ENCODE measurements at regions not wholly inside any gene's neighbourhood (a gene's known extent, or its start where the extent isn't known, plus 50 kb on each side); places are given as distances from the start of the nearest gene placed in this dataset.

DNA sequence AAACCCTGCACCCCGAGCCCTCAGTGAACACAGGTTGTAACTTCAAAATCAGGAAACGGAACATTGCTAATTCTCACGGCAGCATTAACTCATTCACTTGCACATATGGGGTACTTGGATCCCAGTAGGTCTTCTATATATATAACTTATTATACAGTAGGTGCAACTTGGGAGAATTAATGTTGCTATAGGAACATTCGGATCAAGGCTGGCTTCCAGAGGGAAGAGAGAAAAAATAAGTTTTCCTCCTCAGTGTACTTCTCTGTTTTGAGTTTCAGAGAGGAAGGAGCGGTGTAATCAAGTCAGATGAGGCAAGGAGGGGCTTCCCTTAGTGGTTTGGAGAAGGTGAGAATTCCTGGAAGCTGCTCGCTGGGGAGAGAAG is 90.9 kb upstream of the ZNF507 start:
- ChIA-PET POLR2A (no interaction called here), CTCF (interaction anchor here (1.0 kb wide), 1 partner anchor 30 kb away, joined by 3 read pairs; no protein-coding TSS in a partner anchor)
- DNase-seq (ENCODE audit: low read depth, low spot score) = no peak
- no peak overlapping the region for H3K4me3 ChIP-seq (ENCODE audit: low read depth, low read length)
- TF ChIP-seq, protein P1, sequence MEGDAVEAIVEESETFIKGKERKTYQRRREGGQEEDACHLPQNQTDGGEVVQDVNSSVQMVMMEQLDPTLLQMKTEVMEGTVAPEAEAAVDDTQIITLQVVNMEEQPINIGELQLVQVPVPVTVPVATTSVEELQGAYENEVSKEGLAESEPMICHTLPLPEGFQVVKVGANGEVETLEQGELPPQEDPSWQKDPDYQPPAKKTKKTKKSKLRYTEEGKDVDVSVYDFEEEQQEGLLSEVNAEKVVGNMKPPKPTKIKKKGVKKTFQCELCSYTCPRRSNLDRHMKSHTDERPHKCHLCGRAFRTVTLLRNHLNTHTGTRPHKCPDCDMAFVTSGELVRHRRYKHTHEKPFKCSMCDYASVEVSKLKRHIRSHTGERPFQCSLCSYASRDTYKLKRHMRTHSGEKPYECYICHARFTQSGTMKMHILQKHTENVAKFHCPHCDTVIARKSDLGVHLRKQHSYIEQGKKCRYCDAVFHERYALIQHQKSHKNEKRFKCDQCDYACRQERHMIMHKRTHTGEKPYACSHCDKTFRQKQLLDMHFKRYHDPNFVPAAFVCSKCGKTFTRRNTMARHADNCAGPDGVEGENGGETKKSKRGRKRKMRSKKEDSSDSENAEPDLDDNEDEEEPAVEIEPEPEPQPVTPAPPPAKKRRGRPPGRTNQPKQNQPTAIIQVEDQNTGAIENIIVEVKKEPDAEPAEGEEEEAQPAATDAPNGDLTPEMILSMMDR (IDR thresholded peaks at IDR 0.05; ENCODE audit: insufficient read depth, low read length, missing control alignments) = no peak

DNA sequence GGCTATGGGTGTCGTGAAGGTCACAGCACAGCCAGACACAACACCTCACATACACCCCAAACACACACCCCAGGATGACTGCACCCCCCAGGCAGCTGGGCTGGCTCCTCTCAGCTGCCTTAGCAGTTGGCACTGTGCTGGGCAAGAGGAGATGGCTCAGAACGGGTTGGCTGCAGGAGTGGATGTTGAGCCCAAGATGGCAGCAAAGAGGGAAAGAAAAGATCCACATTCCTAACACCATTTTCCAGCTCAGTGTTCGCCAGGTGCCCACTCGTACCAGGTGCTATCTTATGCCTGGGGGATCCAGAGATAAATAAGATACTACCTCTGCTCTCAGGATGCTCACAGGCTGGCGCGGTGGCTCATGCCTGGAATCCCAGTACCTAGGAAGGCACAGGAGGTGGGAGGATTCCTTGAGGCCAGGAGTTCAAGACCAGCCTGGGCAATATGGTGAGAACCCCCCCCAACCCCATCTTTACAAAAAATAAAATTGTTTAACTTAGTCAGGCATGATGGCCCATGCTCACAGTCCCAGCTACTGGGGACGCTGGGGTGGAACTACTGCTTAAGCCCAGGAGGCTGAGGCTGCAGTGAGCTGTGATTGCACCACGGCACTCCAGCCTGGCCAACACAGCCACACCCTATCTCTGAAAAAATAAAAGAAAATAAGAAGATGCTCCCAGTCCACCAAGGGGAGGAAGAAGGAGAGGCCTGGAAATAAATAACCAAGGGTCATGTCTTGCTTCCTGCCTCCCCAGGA is 89.7 kb upstream of the ZNF507 start:
- DNase-seq (ENCODE audit: low read depth, low spot score) = no peak
- ChIA-PET CTCF (no interaction called here), POLR2A (no interaction called here)

DNA sequence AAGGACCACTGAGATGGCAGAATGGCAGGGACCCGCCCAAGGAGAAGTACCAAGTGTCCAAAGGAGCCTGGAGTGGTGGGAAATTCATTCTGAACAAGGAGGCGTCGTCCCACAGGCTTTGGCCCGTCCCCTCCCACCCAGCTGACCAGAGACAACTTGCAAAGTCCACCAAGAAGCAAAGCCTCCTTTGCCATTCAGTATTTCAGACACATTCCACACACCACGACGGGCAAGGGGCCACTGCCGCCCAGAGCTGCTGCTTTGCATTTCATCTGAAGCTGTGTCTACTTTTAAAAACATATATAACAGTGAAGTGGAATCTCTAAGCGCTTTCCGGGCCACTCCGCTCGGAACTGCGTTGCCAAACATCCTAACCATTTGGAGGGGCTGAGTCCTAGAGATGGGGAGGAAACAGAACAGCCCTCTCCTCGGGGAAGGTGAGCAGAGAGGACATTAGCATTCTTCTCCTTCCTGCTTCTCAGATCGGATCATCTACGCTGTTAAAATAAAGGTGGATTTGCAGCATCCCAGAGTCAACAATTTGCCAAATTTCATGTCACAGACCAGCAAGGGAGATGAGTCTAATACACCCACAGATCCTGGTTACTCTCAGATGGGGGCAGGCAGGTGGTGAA is 89.0 kb upstream of the ZNF507 start:
- ChIA-PET CTCF (no interaction called here), POLR2A (no interaction called here)
- TF ChIP-seq, protein P1 (IDR thresholded peaks at IDR 0.05; ENCODE audit: insufficient read depth, low read length, missing control alignments) = no peak

More for the DNA sequence above, 89.7 kb upstream of the ZNF507 start:
- TF ChIP-seq, protein P1 (IDR thresholded peaks at IDR 0.05; ENCODE audit: insufficient read depth, low read length, missing control alignments) = no peak
- no peak overlapping the region for H3K4me3 ChIP-seq (ENCODE audit: low read depth, low read length)

DNA sequence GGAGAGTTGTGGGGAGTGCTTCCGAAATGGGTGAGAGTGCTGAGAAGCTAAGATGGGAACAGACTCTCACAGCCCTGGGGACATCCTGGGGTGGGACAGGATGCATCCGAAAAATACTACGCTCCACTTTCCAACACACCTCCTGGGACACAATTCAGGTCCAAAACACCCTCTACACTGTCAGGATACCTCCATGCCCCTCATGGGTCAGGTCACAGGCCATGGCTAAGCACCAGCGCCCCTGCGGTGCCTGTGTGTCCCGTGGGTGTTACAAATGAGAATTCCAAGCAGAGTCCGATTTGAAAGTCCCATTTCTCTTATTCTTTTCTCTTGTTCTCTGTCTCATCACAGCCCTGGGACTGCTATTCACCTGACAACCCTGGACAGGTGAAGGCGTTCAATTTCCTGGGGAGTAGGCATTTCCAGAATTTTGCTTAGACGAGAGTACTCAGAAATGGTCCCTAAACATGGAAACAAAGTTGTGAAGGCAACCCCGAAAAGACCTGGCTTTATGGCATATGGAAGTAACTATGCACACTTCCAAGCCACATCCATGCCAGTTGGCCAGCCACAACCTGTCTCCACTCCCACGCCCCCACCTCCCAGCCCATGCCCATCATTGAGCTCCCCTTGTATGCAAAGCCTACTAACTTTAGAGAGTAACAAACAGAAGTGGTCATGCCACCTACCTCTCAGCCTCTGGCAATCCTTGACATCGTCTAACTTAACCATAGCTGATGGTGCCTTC is 87.9 kb upstream of the ZNF507 start:
- TF ChIP-seq, protein P1 (IDR thresholded peaks at IDR 0.05; ENCODE audit: insufficient read depth, low read length, missing control alignments) = no peak
- ChIA-PET POLR2A (no interaction called here), CTCF (no interaction called here)

More for the DNA sequence above, 89.0 kb upstream of the ZNF507 start:
- H3K4me3 ChIP-seq (ENCODE audit: low read depth, low read length) = no peak overlapping the region
- DNase-seq (ENCODE audit: low read depth, low spot score) = no peak

DNA sequence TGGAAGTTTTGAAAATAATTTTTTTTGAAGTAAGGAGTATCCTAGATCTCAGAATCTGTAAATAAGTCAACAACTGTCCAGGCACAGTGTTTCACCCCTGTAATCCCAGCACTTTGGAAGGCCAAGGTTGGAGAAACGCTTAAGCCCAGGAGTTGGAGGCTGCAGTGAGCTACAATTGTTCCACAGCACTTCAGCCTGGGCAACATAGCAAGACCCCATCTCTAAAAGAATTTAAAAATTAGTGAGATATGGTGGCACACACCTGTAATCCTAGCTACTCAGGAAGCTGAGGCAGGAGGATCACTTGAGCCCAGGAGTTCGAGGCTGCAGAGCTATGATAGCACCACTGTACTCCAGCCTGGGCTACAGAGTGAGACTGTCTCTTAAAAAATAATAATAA is 87.2 kb upstream of the ZNF507 start:
- no peak for DNase-seq (ENCODE audit: low read depth, low spot score)
- no peak overlapping the region for H3K4me3 ChIP-seq (ENCODE audit: low read depth, low read length)
- TF ChIP-seq, protein P1 (IDR thresholded peaks at IDR 0.05; ENCODE audit: insufficient read depth, low read length, missing control alignments) = no peak
- POLR2A ChIA-PET = no interaction called here
- CTCF ChIA-PET = no interaction called here

More for the DNA sequence above, 87.9 kb upstream of the ZNF507 start:
- DNase-seq (ENCODE audit: low read depth, low spot score) = no peak
- no peak overlapping the region for H3K4me3 ChIP-seq (ENCODE audit: low read depth, low read length)

DNA sequence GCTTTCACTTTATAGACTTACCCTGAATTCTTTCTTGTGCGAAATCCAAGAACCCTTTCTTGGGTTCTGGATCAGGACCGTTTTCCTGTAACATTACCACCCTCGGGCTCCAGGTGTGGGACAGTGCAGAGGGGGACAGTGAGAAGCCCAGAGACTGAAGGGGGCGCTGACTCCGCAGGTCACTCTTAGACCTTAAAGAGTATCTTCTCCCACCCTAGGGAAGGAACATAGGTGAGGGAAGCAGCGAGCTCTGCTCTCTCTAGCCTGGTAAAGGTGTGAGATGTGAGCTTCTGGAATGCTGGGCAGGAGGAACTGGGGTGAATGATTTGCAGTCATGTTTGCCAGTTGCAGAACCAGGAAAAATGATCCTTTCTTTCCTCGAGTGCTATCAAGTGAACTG is 80.8 kb upstream of the ZNF507 start:
- POLR2A ChIA-PET = no interaction called here
- DNase-seq (ENCODE audit: low read depth, low spot score) = no peak
- CTCF ChIA-PET = no interaction called here
- TF ChIP-seq, protein P1 (IDR thresholded peaks at IDR 0.05; ENCODE audit: insufficient read depth, low read length, missing control alignments) = no peak
- no peak overlapping the region for H3K4me3 ChIP-seq (ENCODE audit: low read depth, low read length)

Data from AG04449 (cell line).